Natural killer cell (primary cell): ENCODE measurements at regions not wholly inside any gene's neighbourhood (a gene's known extent, or its start where the extent isn't known, plus 50 kb on each side); places are given as distances from the start of the nearest gene placed in this dataset.

ENCODE experiments used
- ATAC-seq, 3 donors: fragments of 150-1000 bp in 2 of 3; fragments of 200-7000 bp in 1 of 3; cut with Tn5 transposase; 1 replicate in 1 of 3; 2 replicates in 2 of 3; pipeline ENCODE4 v1.10.0; 2021; ENCODE audit warnings: mild to moderate bottlenecking in 2 of 3, moderate library complexity in 2 of 3
- DNase-seq, 2 donors: peaks; one replicate each; pipeline versions ENCODE4 v3.0.0 to v3.0.0-alpha.2; 2013 to 2021; ENCODE audit warnings: mixed read lengths in 1 of 2
- H3K27ac ChIP-seq: one replicate; pipeline ENCODE4 v1.5.1; 2013; ENCODE audit warnings: mild to moderate bottlenecking, low read length
- H3K27me3 ChIP-seq: one replicate; pipeline ENCODE4 v1.6.1; 2013; ENCODE audit warnings: low read length; ENCODE audit not compliant: control insufficient read depth, insufficient read depth
- H3K36me3 ChIP-seq: one replicate; pipeline ENCODE4 v1.6.1; 2013; ENCODE audit warnings: low read length; ENCODE audit not compliant: control insufficient read depth, insufficient read depth
- H3K4me1 ChIP-seq: one replicate; pipeline ENCODE4 v1.6.1; 2013; ENCODE audit warnings: low read length; ENCODE audit not compliant: control insufficient read depth, insufficient read depth
- H3K4me3 ChIP-seq: one replicate; pipeline ENCODE4 v1.5.1; 2013; ENCODE audit warnings: low read length
- H3K9me3 ChIP-seq: one replicate; pipeline ENCODE4 v1.6.1; 2013; ENCODE audit warnings: low read length; ENCODE audit not compliant: control insufficient read depth, insufficient read depth
- H3K27ac Mint-ChIP-seq, 2 donors: one replicate each; pipeline ENCODE4 v1.8.0; 2022; ENCODE audit warnings: mild to moderate bottlenecking in 2 of 2, mixed read lengths in 2 of 2, moderate library complexity in 1 of 2
- H3K27me3 Mint-ChIP-seq, 2 donors: one replicate each; pipeline ENCODE4 v1.8.0; 2022; ENCODE audit warnings: low read depth in 2 of 2, mixed read lengths in 2 of 2
- H3K36me3 Mint-ChIP-seq: one replicate; pipeline ENCODE4 v1.8.0; 2022; ENCODE audit warnings: mixed read lengths
- H3K4me1 Mint-ChIP-seq, 2 donors: one replicate each; pipeline ENCODE4 v1.8.0; 2022; ENCODE audit warnings: mixed read lengths in 2 of 2
- H3K4me3 Mint-ChIP-seq: one replicate; pipeline ENCODE4 v1.8.0; 2022; ENCODE audit warnings: mild to moderate bottlenecking, moderate library complexity, mixed read lengths
- H3K9me3 Mint-ChIP-seq, 2 donors: one replicate each; pipeline ENCODE4 v1.8.0; 2022; ENCODE audit warnings: mixed read lengths in 2 of 2
- WGBS: methylation state at CpG from one replicate; pipeline ENCODE4 v1.1.7; 2013; ENCODE audit warnings: missing lambda C conversion rate; ENCODE audit not compliant: insufficient coverage; 5-methylcytosine and 5-hydroxymethylcytosine counted together
- intact Hi-C: fragments of 100-400 bp; cut with micrococcal nuclease; formaldehyde crosslinking; loops from one replicate; pipeline ENCODE4 v1.14.2; 2022
- TF ChIP-seq, protein P1 (sequence below): fragments of 200-600 bp; IDR thresholded peaks from one replicate; pipeline ENCODE4 v1.8.0; 2022; ENCODE audit warnings: antibody characterized with exemption

DNA sequence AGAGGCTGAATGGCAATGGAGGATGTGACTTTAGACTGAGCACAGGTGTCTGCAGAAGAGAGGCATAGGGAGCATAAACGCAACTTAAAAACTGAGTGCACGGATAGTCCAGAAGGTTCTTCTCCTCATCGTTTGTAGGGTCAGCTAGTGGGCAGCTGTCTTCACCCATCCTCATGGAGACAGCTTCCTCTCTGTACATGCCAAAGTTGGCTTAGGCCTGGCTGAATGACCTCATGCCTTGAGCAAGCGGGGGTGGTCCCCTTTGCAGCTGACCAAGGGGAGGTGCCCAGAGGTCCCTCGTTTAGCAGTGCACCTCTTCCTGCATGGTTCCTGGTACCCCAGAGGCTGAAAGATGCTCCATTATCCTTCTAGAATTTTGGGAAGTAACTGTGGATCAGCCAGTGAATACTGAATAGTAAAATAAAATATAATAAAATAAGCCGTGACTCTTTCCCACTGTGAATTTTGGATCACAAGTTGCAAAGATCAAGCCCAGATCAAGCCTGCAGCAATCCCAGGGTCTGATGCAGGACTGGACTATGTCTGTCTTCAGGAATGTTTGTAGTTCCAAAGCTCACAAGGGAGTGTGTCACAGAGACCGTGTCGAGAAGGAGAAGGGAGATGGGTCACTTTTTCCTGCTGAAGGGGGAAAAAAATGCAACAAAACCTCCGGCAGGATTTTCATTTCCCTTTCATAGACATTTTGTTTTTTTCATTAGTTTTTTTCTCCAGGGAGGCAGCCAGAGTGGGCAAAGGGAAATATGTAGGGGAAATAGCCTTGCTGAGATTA is 295.3 kb upstream of the MKI67 start:
- Mint-ChIP-seq H3K27me3 (peaks cover 8 to 19% of the 10 kb centered on the region in 2 donors), H3K4me1 (no peaks in the 10 kb centered on the region), H3K27ac (no peak overlapping the region), H3K9me3 (no peaks in the 10 kb centered on the region), H3K4me3 (no peak overlapping the region), H3K36me3 (no peaks in the 10 kb centered on the region)
- H3K36me3 ChIP-seq = no peaks in the 10 kb centered on the region
- H3K9me3 ChIP-seq = no peaks in the 10 kb centered on the region
- intact Hi-C loops = no loop called here
- TF ChIP-seq, protein P1, sequence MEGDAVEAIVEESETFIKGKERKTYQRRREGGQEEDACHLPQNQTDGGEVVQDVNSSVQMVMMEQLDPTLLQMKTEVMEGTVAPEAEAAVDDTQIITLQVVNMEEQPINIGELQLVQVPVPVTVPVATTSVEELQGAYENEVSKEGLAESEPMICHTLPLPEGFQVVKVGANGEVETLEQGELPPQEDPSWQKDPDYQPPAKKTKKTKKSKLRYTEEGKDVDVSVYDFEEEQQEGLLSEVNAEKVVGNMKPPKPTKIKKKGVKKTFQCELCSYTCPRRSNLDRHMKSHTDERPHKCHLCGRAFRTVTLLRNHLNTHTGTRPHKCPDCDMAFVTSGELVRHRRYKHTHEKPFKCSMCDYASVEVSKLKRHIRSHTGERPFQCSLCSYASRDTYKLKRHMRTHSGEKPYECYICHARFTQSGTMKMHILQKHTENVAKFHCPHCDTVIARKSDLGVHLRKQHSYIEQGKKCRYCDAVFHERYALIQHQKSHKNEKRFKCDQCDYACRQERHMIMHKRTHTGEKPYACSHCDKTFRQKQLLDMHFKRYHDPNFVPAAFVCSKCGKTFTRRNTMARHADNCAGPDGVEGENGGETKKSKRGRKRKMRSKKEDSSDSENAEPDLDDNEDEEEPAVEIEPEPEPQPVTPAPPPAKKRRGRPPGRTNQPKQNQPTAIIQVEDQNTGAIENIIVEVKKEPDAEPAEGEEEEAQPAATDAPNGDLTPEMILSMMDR = no peak
- H3K27ac ChIP-seq = no peak overlapping the region
- H3K4me1 ChIP-seq = no peaks in the 10 kb centered on the region
- DNase-seq (no peak), ATAC-seq (no peak)
- H3K4me3 ChIP-seq = no peak overlapping the region
- no peaks in the 10 kb centered on the region for H3K27me3 ChIP-seq
- WGBS = 86% methylated on average over 8 of the region's 9 CpGs

DNA sequence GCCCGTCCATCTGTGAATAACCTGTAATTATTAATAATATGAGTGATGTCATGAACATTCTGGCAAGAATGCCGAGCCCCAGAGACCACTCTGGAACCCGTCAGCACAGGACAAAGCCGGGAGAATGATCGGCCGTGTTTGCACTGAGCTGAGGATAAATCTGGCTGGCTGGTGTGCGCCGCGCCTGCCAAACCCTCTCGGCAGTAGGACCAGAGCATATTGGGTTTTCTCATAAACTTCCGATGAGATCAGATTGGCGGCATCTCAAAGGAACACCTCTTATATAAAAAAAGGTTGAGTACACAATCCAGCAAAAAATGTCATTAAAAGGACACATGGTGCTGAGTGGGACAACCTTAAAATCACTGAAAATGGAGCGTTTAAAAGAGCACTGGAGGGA is 296.0 kb upstream of the MKI67 start:
- H3K4me3 Mint-ChIP-seq = no peak overlapping the region
- no peaks in the 10 kb centered on the region for H3K4me1 ChIP-seq
- H3K27ac ChIP-seq = no peak overlapping the region
- H3K27me3 ChIP-seq = no peaks in the 10 kb centered on the region
- H3K36me3 ChIP-seq = no peaks in the 10 kb centered on the region
- no peaks in the 10 kb centered on the region for H3K4me1 Mint-ChIP-seq
- H3K27ac Mint-ChIP-seq = no peak overlapping the region
- TF ChIP-seq, protein P1 = no peak
- DNase-seq = no peak
- H3K36me3 Mint-ChIP-seq = no peaks in the 10 kb centered on the region
- WGBS = 91% methylated on average over 13 of the region's 13 CpGs
- intact Hi-C loops = no loop called here
- no peak for ATAC-seq
- no peaks in the 10 kb centered on the region for H3K9me3 ChIP-seq
- H3K9me3 Mint-ChIP-seq = no peaks in the 10 kb centered on the region
- peaks cover 10 to 19% of the 10 kb centered on the region in 2 donors for H3K27me3 Mint-ChIP-seq
- H3K4me3 ChIP-seq = no peak overlapping the region

DNA sequence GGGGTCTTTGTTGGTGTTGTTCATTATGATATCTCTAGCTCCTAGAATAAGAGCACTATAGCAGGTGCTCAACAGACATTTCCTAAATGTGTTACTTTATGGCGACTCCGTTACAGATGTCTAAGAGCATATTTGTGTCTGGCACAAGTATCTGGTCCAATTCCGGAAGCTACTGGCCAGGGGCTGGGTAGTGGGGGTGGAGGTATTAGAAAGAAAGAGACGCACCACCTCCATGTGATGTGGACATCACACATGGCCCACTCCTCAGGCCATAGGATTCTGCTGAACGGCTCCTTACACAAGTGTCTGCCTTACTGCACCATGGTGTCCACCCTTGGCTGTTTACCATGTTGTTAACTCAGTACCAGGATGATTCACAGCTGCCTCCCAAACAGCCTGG is 296.8 kb upstream of the MKI67 start:
- Histone ChIP-seq H3K27ac (no peak overlapping the region), H3K36me3 (no peaks in the 10 kb centered on the region), H3K4me1 (no peaks in the 10 kb centered on the region), H3K27me3 (no peaks in the 10 kb centered on the region), H3K9me3 (no peaks in the 10 kb centered on the region), H3K4me3 (no peak overlapping the region)
- intact Hi-C loops = no loop called here
- ATAC-seq (no peak), DNase-seq (no peak)
- Mint-ChIP-seq H3K36me3 (no peaks in the 10 kb centered on the region), H3K9me3 (no peaks in the 10 kb centered on the region), H3K4me3 (no peak overlapping the region), H3K27me3 (peaks cover 13 to 19% of the 10 kb centered on the region in 2 donors), H3K27ac (no peak overlapping the region), H3K4me1 (no peaks in the 10 kb centered on the region)
- TF ChIP-seq, protein P1 = no peak
- 96% methylated on average over 5 of the region's 5 CpGs for WGBS

DNA sequence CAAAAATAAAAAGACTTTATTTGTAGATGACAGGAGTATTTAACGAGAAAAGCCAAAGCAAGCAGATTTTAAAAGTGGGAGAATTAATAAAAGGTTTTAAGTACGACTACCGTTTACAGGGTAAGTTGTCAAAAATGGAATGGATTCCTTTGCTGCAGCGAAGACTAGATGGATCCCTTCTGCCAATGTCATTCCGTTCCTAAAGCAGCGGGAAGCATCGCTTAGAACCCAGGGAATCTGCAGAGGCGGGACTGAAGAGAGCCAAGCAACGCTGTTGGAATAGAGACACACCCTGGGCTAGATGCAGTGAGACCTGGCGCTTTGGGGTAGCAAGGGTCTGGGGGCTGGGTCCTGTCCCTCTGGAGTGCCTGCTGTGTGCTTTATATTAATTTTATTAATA is 303.1 kb upstream of the MKI67 start:
- no peaks in the 10 kb centered on the region for H3K4me1 Mint-ChIP-seq
- Histone ChIP-seq H3K27ac (no peak overlapping the region), H3K27me3 (no peaks in the 10 kb centered on the region), H3K4me1 (no peaks in the 10 kb centered on the region), H3K36me3 (no peaks in the 10 kb centered on the region), H3K9me3 (no peaks in the 10 kb centered on the region), H3K4me3 (no peak overlapping the region)
- DNase-seq = no peak
- no peak for ATAC-seq
- TF ChIP-seq, protein P1 = no peak
- no peak overlapping the region for H3K27ac Mint-ChIP-seq
- peaks cover 9 to 11% of the 10 kb centered on the region in 2 donors for H3K27me3 Mint-ChIP-seq
- WGBS = 85% methylated on average over 10 of the region's 10 CpGs
- no peak overlapping the region for H3K4me3 Mint-ChIP-seq
- no peaks in the 10 kb centered on the region for H3K36me3 Mint-ChIP-seq
- intact Hi-C loops = no loop called here
- H3K9me3 Mint-ChIP-seq = no peaks in the 10 kb centered on the region
